ENCODE measurements at regions not wholly inside any gene's neighbourhood (a gene's known extent, or its start where the extent isn't known, plus 50 kb on each side); places are given as distances from the start of the nearest gene placed in this dataset.

DNA sequence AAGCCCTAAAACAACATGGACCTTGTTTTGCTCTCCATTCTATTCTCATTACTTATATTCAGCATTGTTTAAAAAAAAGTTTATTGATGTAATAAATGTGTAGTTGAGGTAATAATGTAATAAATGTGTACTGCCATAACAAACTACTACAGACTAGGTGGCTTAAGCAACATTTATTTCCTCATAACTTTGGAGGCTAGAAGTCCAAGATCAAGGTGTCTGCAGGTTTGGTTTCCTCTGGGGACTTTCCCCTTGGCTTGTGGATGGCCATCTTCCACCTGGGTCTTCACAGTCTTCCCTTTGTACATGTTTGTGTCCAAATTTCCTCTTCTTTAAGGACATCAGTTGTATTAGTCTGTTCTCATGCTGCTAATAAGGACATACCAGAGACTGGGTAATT is 93.1 kb downstream of the LMO4 start:
- TF ChIP-seq, protein P1, sequence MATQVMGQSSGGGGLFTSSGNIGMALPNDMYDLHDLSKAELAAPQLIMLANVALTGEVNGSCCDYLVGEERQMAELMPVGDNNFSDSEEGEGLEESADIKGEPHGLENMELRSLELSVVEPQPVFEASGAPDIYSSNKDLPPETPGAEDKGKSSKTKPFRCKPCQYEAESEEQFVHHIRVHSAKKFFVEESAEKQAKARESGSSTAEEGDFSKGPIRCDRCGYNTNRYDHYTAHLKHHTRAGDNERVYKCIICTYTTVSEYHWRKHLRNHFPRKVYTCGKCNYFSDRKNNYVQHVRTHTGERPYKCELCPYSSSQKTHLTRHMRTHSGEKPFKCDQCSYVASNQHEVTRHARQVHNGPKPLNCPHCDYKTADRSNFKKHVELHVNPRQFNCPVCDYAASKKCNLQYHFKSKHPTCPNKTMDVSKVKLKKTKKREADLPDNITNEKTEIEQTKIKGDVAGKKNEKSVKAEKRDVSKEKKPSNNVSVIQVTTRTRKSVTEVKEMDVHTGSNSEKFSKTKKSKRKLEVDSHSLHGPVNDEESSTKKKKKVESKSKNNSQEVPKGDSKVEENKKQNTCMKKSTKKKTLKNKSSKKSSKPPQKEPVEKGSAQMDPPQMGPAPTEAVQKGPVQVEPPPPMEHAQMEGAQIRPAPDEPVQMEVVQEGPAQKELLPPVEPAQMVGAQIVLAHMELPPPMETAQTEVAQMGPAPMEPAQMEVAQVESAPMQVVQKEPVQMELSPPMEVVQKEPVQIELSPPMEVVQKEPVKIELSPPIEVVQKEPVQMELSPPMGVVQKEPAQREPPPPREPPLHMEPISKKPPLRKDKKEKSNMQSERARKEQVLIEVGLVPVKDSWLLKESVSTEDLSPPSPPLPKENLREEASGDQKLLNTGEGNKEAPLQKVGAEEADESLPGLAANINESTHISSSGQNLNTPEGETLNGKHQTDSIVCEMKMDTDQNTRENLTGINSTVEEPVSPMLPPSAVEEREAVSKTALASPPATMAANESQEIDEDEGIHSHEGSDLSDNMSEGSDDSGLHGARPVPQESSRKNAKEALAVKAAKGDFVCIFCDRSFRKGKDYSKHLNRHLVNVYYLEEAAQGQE (IDR thresholded peaks at IDR 0.05; ENCODE audit: insufficient replicate concordance, low read depth), result no peak
- TF ChIP-seq POLR2AphosphoS5 (IDR thresholded peaks at IDR 0.05; ENCODE audit: low read depth) (no peak), SPI1 (IDR thresholded peaks at IDR 0.05; ENCODE audit: borderline replicate concordance, low read depth) (no peak), GABPA (IDR thresholded peaks at IDR 0.05; ENCODE audit: low read depth) (no peak)
- TF ChIP-seq, protein P2, sequence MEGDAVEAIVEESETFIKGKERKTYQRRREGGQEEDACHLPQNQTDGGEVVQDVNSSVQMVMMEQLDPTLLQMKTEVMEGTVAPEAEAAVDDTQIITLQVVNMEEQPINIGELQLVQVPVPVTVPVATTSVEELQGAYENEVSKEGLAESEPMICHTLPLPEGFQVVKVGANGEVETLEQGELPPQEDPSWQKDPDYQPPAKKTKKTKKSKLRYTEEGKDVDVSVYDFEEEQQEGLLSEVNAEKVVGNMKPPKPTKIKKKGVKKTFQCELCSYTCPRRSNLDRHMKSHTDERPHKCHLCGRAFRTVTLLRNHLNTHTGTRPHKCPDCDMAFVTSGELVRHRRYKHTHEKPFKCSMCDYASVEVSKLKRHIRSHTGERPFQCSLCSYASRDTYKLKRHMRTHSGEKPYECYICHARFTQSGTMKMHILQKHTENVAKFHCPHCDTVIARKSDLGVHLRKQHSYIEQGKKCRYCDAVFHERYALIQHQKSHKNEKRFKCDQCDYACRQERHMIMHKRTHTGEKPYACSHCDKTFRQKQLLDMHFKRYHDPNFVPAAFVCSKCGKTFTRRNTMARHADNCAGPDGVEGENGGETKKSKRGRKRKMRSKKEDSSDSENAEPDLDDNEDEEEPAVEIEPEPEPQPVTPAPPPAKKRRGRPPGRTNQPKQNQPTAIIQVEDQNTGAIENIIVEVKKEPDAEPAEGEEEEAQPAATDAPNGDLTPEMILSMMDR (IDR thresholded peaks at IDR 0.05; ENCODE audit: insufficient read depth, low read length), result no peak
- H3K27ac ChIP-seq (replicated peaks), result no peak overlapping the region

DNA sequence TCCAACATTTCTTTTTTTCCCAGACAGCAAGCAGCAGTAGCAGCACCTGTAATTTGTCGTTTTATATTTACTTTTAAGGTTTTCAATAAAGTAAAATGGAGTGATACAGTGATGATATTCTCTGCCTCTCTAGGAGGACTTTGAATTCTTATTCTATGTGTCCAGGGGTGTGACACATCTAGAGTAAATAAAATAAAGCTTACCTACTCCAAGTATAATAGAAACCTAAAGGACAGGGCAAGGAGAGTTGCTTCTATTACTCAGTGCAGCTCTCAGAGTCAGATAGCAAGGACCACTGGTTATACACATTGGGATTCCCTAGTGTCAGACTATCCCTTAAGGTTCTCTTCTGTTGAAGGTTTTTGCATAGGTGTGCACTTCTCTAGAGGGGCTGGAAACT is 95.9 kb downstream of the LMO4 start:
- H3K4me3 ChIP-seq (replicated peaks; ENCODE audit: insufficient read depth, low read length), result no peak overlapping the region
- no peak overlapping the region for H3K27ac ChIP-seq (replicated peaks)
- no peak for DNase-seq (ENCODE audit: low read depth in 1 of 2, low spot score in 1 of 2)
- TF ChIP-seq, protein P1 (IDR thresholded peaks at IDR 0.05; ENCODE audit: insufficient replicate concordance, low read depth), result no peak
- no peaks in the 10 kb centered on the region for H3K27me3 ChIP-seq (ENCODE audit: insufficient read depth, poor library complexity, severe bottlenecking)

More for the DNA sequence above, 93.1 kb downstream of the LMO4 start:
- Histone ChIP-seq H3K27me3 (ENCODE audit: insufficient read depth, poor library complexity, severe bottlenecking) (no peaks in the 10 kb centered on the region), H3K4me3 (replicated peaks; ENCODE audit: insufficient read depth, low read length) (no peak overlapping the region)
- DNase-seq (ENCODE audit: low read depth in 1 of 2, low spot score in 1 of 2), result no peak

DNA sequence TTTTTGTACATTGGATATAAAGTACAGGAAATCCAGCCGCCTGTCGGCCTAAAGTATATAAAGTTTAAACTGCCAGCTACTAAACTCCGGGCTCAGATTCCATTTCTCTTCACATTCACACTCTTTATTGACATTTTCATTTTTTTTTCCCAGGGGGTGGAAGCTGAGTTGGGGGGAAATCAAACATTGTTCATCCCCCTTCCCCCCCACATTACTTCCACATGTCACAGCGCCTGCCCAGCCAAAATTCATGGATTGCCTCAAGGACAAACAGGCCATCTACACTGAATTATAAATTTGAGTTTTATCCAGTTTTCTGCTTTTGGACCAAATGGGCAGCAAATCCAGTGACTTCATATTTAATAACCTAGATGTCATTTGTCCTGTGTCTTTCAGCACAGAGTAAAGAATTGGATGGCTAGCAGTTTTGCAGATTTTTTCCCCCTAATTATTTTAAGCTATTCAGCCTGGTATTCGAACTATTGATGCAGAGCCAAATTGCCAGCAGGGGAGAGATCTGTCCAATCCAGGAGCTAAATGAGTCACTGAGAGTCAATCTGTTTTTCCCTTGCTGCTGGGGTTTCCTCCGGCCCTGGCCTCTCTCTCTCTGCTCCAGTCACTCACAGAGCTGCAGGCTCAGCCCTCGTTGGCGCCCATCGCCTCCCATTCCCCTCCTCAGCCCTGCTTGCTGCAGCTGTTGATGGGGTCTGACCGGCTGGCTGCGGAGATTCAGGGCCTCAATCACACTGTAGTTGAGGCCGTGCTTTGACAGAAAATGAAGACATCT is 98.0 kb downstream of the LMO4 start:
- no peak overlapping the region for H3K27ac ChIP-seq (replicated peaks)
- H3K27me3 ChIP-seq (ENCODE audit: insufficient read depth, poor library complexity, severe bottlenecking), result no peaks in the 10 kb centered on the region
- no peak for DNase-seq (ENCODE audit: low read depth in 1 of 2, low spot score in 1 of 2)
- H3K4me3 ChIP-seq (replicated peaks; ENCODE audit: insufficient read depth, low read length), result no peak overlapping the region
- TF ChIP-seq, protein P2 (IDR thresholded peaks at IDR 0.05; ENCODE audit: insufficient read depth, low read length), result no peak
- no peak for TF ChIP-seq GABPA (IDR thresholded peaks at IDR 0.05; ENCODE audit: low read depth)
- TF ChIP-seq, protein P1 (IDR thresholded peaks at IDR 0.05; ENCODE audit: insufficient replicate concordance, low read depth), result no peak
- TF ChIP-seq POLR2AphosphoS5 (IDR thresholded peaks at IDR 0.05; ENCODE audit: low read depth), result no peak
- no peak for TF ChIP-seq SPI1 (IDR thresholded peaks at IDR 0.05; ENCODE audit: borderline replicate concordance, low read depth)

Data from HL-60 (cell line).